HG02870 (cell line): ENCODE measurements at regions not wholly inside any gene's neighbourhood (a gene's known extent, or its start where the extent isn't known, plus 50 kb on each side); places are given as distances from the start of the nearest gene placed in this dataset.

ENCODE experiments used
- ATAC-seq: cut with Tn5 transposase; IDR thresholded peaks from one replicate; pipeline ENCODE4 v1.9.1; 2021; ENCODE audit warnings: mild to moderate bottlenecking, moderate library complexity; ENCODE audit not compliant: unreplicated experiment

DNA sequence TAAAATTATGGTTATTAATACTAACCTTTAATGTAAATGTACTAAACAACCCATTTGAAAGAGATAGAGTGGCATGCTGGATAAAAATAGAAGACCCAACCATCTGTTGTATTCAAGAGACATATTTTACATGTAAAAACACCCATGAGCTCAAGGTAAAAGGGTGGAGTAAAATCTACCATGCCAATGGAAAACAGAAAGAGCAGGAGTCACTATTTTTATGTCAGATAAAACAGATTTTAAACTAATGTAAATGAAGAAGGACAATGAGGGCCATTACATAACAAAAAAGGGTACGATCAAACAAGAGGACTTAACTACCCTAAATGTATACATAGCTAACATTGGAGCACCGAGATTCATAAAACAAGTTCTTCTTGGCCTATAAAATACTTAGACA is 66.3 kb downstream of the ITM2A start:
- no peak for ATAC-seq

DNA sequence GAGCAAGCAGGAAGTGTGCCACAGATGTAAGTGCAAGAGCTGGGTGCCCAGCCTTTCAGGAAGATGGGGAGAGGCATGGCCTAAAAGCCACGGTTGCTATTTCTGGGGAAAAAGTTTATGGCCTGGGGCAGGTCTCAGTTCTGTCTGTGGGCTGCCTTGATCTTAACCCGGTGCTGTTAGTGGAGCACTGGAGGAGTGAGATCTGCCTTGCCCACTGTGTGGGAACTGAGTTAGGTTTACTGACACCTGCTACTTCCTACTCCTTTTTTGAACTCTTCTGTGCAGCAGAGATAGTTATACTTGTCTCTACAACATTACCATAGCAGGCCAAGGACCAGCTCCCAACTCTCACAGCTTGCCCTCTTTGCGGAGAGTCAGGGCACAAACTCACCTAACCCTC is 76.5 kb downstream of the ITM2A start:
- ATAC-seq: no peak

DNA sequence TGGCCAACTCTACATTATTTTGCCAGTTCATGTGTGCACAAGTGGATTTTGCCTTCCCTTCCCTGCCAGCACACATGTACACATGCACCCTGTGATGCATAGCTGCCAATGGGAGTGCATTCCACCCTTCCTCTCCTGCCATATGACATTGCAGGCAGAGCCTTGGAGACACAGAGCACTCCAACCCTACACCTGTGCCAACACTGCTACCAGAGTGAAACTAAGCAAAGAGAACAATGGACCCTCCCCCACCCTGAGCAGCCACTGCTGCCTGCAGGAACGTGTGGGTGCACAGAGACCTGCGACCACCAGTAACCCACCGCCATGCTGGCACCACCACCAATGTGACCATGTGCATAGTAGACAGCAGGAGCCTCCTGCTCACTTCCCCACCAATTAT is 78.4 kb downstream of the ITM2A start:
- no peak for ATAC-seq

DNA sequence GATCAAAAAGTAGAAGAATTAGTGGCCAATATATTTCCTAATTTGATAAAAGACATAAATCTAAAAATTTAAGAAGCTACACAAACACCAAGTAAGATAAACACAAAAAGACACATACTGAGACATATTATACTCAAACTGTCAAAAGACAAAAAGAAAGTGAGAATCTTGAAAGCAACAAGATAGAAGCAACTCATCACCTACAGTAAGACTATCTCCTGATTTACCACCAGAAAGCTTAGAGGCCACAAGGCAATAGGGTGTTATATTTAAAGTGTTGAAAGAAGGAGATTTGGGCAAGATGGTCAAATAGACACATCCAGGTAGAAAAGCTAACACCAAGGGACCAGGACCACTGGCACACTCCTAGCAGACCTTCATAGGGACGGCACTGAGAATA is 79.4 kb downstream of the ITM2A start:
- ATAC-seq: no peak

DNA sequence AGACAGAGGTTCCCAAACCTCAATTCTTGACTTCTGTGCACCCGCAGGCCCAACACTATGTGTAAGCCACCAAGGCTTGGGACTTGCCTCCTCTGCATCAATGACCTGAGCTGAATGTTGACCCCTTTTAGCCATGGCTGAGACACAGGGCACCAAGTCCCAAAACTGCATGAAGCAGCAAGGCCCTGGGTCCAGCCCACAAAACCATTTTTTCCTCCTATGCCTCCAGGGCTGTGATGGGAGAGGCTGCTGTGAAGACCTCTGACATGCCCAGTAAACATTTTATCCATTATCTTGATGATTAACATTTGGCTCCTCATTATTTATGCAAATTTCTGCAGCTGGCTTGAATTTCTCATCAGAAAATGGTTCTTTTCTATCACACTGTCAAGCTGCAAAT is 85.4 kb downstream of the ITM2A start:
- ATAC-seq: no peak

DNA sequence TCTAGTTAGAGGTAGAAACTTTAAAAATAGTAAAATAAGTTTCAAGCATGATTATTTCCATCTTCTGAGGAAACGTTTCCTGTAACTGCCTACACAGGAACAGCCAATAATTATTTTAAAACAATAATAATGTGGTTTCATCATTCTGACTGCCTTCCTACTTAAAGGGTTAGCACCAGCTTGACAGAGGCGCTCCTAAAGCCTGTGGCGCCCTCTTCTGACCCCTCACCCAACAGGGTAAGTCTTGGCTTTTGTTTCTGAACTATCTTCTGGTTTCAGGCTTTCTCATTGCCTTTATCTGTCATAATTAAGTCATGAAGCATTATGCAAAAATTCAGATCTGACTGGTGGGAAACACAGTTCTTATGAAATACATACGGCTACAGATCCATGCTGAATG is 96.7 kb downstream of the ITM2A start:
- peak; percentile 97 for ATAC-seq

DNA sequence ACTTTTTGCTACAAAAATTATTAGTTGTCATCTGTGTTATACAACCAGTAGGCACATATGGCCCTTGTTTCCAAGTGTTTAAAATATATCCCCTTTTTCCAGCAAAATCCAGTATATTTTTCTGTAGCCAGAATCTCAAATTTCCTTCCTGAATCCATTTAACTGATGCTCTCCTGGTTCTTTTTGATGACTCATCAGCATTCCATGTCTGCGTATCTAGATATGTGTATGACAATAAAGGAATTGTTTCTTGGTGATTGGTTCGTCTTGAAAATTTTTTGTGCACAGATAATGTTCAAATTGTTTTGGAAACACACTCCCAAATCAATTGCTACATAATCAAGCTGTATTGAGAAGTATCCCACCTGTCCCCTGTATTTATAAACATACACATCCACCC is 98.3 kb downstream of the ITM2A start:
- no peak for ATAC-seq

DNA sequence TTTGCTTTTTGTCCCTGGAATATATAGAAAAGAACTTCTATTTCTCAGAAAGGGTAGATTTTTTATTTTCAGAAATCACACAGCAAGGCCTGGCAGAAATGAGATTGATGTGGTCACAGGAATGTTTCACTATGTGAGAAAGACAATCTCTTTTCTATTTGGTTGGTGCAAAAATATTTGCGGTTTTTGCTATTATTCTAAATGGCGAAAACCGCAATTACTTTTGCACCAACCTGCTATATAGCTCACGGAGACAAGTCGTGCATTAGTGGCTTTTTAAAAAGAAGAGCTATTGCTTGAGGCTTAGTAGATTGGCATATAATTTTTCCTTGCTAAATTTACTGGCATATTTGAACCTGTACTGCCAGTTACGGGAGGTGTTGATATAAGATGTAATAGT is 100.4 kb downstream of the ITM2A start:
- no peak for ATAC-seq

DNA sequence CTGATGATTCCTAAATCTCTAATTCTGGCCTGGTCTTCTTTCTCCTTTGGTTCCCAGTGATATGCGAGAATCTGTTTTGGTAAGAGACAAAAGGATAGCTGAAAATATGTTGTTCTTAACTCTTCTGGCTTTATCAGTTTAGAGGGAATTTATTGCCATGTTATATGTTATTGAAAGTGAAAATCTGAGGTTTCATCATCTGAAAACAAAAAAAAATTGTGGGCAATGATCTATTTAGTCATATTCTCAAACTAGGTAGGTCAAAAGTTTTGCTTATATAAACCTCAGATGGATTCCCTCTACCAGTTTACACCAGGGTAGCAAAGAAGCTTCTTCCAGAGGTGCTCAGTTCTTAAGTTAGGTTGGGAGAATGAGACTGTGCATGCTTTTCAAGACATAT is 103.6 kb downstream of the ITM2A start:
- no peak for ATAC-seq

DNA sequence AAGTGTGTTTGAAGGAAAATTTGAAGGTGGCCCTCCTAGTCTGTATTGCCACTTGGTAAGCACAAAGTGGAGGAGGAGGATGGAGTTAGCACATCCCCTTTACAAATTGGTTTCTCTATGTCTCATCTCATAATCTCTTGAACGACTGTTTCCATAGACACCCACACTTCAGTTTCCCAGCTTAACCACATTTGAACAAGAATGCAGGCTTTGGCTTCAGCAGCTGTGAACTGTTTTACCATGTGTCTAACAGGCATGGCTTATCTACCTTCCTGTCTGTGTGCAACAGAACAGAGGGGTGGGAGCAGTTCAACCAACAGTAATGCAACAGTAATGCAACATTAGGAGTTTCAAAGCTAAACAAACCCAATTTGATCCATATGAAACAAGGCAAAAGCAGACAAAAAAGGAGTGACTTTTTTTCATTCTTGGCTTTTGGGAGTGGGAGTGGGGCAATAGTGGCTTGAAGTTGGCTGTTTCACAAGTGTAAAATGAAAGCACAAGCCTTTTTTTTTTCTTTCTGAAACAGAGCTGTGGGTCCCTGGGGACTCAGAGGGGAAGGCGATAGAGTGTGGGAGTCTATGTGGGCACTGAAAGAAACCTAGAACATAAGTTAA is 108.0 kb downstream of the ITM2A start:
- peak; percentile 92 for ATAC-seq

DNA sequence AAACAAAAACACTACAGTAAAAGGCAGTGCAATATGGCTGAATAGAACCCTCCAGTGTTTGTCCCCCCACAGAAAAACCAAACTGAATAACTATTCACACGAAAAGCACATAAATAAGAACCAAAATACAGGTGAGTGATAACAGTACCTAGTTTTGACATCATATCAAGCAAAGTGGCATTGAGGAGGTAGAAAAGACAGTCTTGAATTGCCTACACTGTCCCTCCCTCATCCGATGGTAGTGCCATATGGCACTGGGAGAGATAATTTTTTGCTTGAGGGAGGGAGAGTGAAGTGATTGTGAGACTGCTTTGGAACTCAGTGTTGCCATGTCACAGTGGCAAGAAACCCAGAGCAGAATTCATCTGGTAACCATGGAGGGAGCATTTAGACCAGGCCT is 99.2 kb downstream of the GPR174 start:
- no peak for ATAC-seq

DNA sequence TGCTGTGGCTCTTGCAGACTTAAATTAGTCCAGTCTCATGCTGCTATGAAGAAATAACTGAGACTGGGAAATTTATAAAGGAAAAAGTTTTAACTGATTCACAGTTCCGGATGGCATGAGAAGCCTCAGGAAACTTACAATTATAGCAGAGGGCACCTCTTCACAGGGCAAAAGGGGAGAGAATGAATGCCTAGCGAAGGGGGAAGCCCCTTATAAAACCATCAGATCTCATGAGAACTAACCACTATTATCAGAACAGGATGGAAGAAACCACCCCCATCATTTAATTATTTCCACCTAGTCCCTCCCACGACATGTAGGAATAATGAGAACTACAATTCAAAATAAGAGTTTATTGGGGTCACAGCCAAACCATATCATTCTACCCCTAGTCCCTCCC is 91.4 kb downstream of the GPR174 start:
- no peak for ATAC-seq

DNA sequence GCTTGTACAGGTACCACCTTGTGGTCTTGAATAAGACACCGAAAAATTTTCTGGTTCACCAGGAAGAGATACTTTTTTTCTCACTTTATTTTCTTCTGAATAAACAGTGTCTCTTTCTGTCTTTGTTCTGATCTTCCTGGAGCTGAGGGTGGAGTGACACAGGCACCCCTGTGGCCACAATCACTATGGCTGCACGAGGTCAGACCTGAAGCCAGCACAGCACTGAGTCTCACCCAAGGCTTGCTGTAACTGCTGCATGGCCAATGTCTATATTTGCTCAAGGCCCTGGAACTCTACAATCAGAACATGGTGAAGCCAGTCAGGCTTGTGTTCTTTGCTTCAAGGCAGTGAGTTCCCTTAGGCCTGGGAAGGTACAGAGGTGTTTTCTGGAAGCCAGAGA is 87.2 kb downstream of the GPR174 start:
- no peak for ATAC-seq
